ENCODE measurements at regions not wholly inside any gene's neighbourhood (a gene's known extent, or its start where the extent isn't known, plus 50 kb on each side); places are given as distances from the start of the nearest gene placed in this dataset.

DNA sequence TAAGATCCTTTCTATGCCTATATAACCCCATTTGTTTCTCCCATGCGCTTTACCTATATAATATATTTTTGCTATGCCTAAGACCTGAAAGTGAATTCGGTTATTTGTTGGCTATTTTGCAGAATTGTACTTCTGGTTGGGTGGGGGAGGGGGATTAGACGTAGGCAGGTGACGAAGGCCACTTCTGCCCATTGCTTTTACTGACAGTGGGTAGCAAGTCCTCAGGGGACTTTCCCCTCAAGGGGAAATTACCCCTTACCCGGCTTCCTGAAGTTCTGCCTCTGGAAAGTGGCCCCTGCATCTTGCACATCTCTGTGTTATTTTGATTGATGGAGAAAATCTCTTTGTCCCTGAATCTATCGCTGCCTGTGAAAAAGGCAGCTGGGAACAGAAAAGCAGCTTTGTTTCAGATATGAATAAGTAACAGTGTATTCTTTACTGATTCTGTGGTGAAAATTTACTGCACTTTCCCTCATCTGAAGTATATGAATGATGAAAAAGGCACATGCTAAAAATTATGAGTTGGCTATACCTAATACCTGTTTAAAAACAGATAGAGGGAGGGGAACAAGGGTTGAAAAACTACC, 133.9 kb downstream of the UTRN start:
- TF ChIP-seq, protein P1, sequence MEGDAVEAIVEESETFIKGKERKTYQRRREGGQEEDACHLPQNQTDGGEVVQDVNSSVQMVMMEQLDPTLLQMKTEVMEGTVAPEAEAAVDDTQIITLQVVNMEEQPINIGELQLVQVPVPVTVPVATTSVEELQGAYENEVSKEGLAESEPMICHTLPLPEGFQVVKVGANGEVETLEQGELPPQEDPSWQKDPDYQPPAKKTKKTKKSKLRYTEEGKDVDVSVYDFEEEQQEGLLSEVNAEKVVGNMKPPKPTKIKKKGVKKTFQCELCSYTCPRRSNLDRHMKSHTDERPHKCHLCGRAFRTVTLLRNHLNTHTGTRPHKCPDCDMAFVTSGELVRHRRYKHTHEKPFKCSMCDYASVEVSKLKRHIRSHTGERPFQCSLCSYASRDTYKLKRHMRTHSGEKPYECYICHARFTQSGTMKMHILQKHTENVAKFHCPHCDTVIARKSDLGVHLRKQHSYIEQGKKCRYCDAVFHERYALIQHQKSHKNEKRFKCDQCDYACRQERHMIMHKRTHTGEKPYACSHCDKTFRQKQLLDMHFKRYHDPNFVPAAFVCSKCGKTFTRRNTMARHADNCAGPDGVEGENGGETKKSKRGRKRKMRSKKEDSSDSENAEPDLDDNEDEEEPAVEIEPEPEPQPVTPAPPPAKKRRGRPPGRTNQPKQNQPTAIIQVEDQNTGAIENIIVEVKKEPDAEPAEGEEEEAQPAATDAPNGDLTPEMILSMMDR (IDR thresholded peaks at IDR 0.05) = no peak
- TF ChIP-seq POLR2AphosphoS5 (IDR thresholded peaks at IDR 0.05; ENCODE audit: insufficient read depth in 1 of 2, low read depth in 1 of 2) = no peak

All from vagina (tissue), 2 donors.